Heart left ventricle (tissue), 16 donors: ENCODE measurements at regions not wholly inside any gene's neighbourhood (a gene's known extent, or its start where the extent isn't known, plus 50 kb on each side); places are given as distances from the start of the nearest gene placed in this dataset.

ENCODE experiments used
- ATAC-seq, 4 donors: fragments of 200-7000 bp; cut with Tn5 transposase; one replicate each; pipeline ENCODE4 v1.9.1; 2020 to 2022; ENCODE audit warnings: moderate library complexity in 4 of 4, mild to moderate bottlenecking in 3 of 4, moderate number of reproducible peaks in 1 of 4
- DNase-seq, 5 donors: peaks; one replicate each; pipeline ENCODE4 v3.0.0-alpha.2; 2020
- H3K27ac ChIP-seq, 12 donors: fragments of 200-600 bp; sonication (generic) in 4 of 12; one replicate each; pipeline versions ENCODE4 v1.5.0 to v1.8.0; 2016 to 2022; ENCODE audit warnings: mild to moderate bottlenecking in 2 of 12
- H3K27me3 ChIP-seq, 9 donors: fragments of 200-600 bp; sonication (generic) in 2 of 9; one replicate each; pipeline versions ENCODE4 v1.5.1 to v1.8.0; 2016 to 2022; ENCODE audit warnings: mild to moderate bottlenecking in 3 of 9
- H3K36me3 ChIP-seq, 9 donors: fragments of 200-600 bp; sonication (generic) in 2 of 9; one replicate each; pipeline versions ENCODE4 v1.5.0 to v1.8.0; 2018 to 2022; ENCODE audit warnings: mild to moderate bottlenecking in 2 of 9
- H3K4me1 ChIP-seq, 12 donors: fragments of 200-600 bp; sonication (generic) in 4 of 12; one replicate each; pipeline versions ENCODE4 v1.5.0 to v1.8.0; 2016 to 2022; ENCODE audit warnings: mild to moderate bottlenecking in 3 of 12
- H3K4me3 ChIP-seq, 12 donors: fragments of 200-600 bp; sonication (generic) in 4 of 12; one replicate each; pipeline versions ENCODE4 v1.5.0 to v1.8.0; 2017 to 2022; ENCODE audit warnings: mild to moderate bottlenecking in 9 of 12, moderate library complexity in 4 of 12
- H3K9me3 ChIP-seq, 12 donors: fragments of 200-600 bp; sonication (generic) in 4 of 12; one replicate each; pipeline versions ENCODE4 v1.5.0 to v1.8.0; 2016 to 2022; ENCODE audit warnings: mild to moderate bottlenecking in 1 of 12
- CTCF ChIP-seq, 12 donors: fragments of 200-600 bp; sonication (generic) in 4 of 12; IDR thresholded peaks; one replicate each; pipeline versions ENCODE4 v1.5.0 to v1.8.0; 2018 to 2022; ENCODE audit warnings: antibody characterized with exemption in 12 of 12, mild to moderate bottlenecking in 5 of 12
- POLR2A ChIP-seq, 2 donors: fragments of 450-650 bp; IDR thresholded peaks; one replicate each; pipeline ENCODE4 v1.6.1; 2017; ENCODE audit warnings: antibody characterized with exemption in 2 of 2, mild to moderate bottlenecking in 2 of 2, moderate library complexity in 2 of 2
- WGBS, 4 donors: extraction: QIAGEN DNeasy Blood & Tissue Kit in 2 of 4; methylation state at CpG; one replicate each; pipeline versions ENCODE4 v1.1.5 to v1.1.7; 2013 to 2018; 5-methylcytosine and 5-hydroxymethylcytosine counted together
- intact Hi-C, 10 donors: fragments of 100-400 bp; cut with DNase I; formaldehyde crosslinking; loops; one replicate each; pipeline versions ENCODE4 v1.11.1 to v1.14.2; 2022
- donor health status: ischemic (EF 13 %, LVEDD 7.1; RV severe dilation, severe dysfunction).
- donor health status: healthy with polysubstance abuse.
- donor health status: DM: no; HTN: yes; CAD: no.
- donor health status: DM: no; HTN: no; CAD: no.
- donor health status: ischemic (EF 25% LVEDD 6.9; RV normal size, moderate dysfunction).
- donor health status: ischemic (EF 25% LVEDD 5.7; RV mildly dilated, moderate dysfunction).
- donor health status: healthy.
- donor health status: DM: yes; HTN: yes; CAD: no.
- donor health status: ischemic (EF 35%, LVEDD 5.7; RV mildly dilated, moderate dysfunction).
- donor health status: nonischemic (EF 11% LVEDD 7.7; RV severe dilation, severe dysfunction).
- donor health status: DM: yes; HTN: yes; CAD: no.
- donor health status: PGD.
- donor health status: ischemic (EF 29% LVEDD 5.4; RV normal size, mild dysfunction).
- donor health status: nonischemic (EF 23%, LVEDD 6.1; RV moderate dilation, normal function).

DNA sequence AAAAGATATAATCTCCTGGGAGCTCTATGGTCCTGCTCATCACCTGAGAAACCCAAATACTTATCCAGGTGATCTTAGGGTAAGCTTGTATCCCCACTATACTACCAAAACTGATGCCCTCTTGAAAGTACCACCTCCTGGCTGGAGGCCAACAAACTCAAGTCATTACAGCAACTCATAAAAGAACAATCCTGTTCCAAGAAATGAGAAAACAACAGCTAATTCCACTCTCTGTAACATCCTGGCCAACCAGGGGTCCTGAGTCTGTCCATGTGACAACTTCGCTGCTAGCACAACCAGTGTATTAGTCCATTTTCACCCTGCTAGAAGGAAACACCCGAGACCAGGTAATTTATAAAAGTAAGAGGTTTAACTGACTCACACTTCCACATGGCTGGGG is 190.0 kb upstream of the BMP4 start:
- Histone ChIP-seq H3K4me3 (no peak overlapping the region), H3K36me3 (no peaks in the 10 kb centered on the region), H3K27ac (no peak overlapping the region), H3K9me3 (peaks cover 0 to 33% (median 10%) of the 10 kb centered on the region in 12 donors), H3K27me3 (no peaks in the 10 kb centered on the region), H3K4me1 (no peaks in the 10 kb centered on the region)
- 83 to 87% (median 85%) methylated on average over 2 of the region's 2 CpGs for WGBS, 4 donors
- DNase-seq (no peak), ATAC-seq (no peak)
- intact Hi-C loops = no loop called here
- TF ChIP-seq POLR2A (IDR thresholded peaks at IDR 0.05) (no peak), CTCF (IDR thresholded peaks at IDR 0.05) (no peak)

DNA sequence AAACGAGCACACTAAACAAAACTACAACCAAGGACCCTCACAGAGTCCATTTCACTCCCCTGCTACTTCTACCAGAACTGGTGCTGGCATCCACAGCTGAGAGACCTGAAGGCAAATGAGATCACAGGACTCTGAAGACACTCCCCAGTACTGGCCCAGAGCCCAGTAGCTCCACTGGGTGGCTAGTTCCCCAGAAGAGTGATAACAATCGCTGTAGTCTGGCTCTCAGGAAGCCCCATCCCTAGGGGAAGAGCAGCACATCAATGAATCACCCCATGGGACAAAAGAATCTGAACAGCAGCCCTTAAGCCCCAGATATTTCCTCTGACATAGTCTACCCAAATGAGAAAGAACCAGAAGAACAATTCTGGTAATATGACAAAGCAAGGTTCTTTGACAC is 190.7 kb upstream of the BMP4 start:
- DNase-seq (peak in 1 of 5 donors; percentile 58), ATAC-seq (peak in 2 of 4 donors; percentile 37 to 51)
- Histone ChIP-seq H3K9me3 (peaks cover 0 to 33% (median 10%) of the 10 kb centered on the region in 12 donors), H3K27ac (no peak overlapping the region), H3K27me3 (no peaks in the 10 kb centered on the region), H3K4me1 (no peaks in the 10 kb centered on the region), H3K4me3 (no peak overlapping the region), H3K36me3 (no peaks in the 10 kb centered on the region)
- intact Hi-C loops = no loop called here
- 34 to 61% (median 47%) methylated on average over 1 to 2 of the region's 2 CpGs for WGBS, 4 donors
- TF ChIP-seq CTCF (IDR thresholded peaks at IDR 0.05) = no peak
- TF ChIP-seq POLR2A (IDR thresholded peaks at IDR 0.05) = no peak

DNA sequence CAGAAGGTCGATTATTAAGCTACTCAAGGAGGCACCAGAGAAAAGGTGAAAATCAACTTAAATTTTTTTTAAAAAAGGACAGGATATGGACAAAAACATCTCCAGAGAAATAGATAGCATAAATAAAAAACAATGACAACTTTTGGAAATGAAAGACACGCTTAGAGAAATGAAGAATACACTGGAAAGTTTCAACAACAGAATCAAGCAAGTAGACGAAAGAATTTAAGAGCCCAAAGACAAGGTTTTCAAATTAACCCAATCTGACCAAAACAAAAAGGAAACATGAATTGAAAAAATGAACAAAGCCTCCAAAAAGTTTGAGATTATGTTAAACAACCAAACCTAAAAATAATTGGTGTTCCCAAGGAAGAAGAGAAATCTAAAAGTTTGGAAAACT is 191.1 kb upstream of the BMP4 start:
- Histone ChIP-seq H3K27ac (no peak overlapping the region), H3K36me3 (no peaks in the 10 kb centered on the region), H3K27me3 (no peaks in the 10 kb centered on the region), H3K9me3 (peaks cover 0 to 33% (median 10%) of the 10 kb centered on the region in 12 donors), H3K4me1 (no peaks in the 10 kb centered on the region), H3K4me3 (no peak overlapping the region)
- ATAC-seq (no peak), DNase-seq (no peak)
- intact Hi-C loops = no loop called here
- WGBS, 4 donors = 82 to 92% (median 88%) methylated on average over 3 of the region's 3 CpGs
- TF ChIP-seq POLR2A (IDR thresholded peaks at IDR 0.05) = no peak
- TF ChIP-seq CTCF (IDR thresholded peaks at IDR 0.05) = no peak

DNA sequence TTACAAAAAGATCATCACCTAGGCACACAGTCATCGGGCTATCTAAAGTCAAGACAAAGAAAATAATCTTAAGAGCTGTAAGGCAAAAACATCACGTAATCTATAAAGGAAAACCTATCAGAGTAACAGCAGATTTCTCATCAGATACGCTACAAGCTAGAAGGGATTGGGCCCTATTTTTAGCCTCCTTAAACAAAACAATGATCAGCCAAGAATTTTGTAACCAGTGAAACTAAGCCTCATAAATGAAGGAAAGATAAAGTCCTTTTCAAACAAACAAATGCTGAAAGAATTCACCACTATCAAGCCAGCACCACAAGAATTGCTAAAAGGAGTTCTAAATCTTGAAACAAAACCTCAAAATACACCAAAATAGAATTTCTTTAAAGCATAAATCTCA is 191.6 kb upstream of the BMP4 start:
- no peak overlapping the region for H3K4me3 ChIP-seq
- WGBS, 4 donors = 79 to 92% (median 84%) methylated on average over 3 of the region's 3 CpGs
- H3K4me1 ChIP-seq = no peaks in the 10 kb centered on the region
- no peak for TF ChIP-seq POLR2A (IDR thresholded peaks at IDR 0.05)
- TF ChIP-seq CTCF (IDR thresholded peaks at IDR 0.05) = no peak
- no peak overlapping the region for H3K27ac ChIP-seq
- DNase-seq = no peak
- intact Hi-C loops = no loop called here
- H3K36me3 ChIP-seq = no peaks in the 10 kb centered on the region
- H3K27me3 ChIP-seq = no peaks in the 10 kb centered on the region
- ATAC-seq = no peak
- peaks cover 0 to 33% (median 10%) of the 10 kb centered on the region in 12 donors for H3K9me3 ChIP-seq
